ENCODE measurements at regions not wholly inside any gene's neighbourhood (a gene's known extent, or its start where the extent isn't known, plus 50 kb on each side); places are given as distances from the start of the nearest gene placed in this dataset.

DNA sequence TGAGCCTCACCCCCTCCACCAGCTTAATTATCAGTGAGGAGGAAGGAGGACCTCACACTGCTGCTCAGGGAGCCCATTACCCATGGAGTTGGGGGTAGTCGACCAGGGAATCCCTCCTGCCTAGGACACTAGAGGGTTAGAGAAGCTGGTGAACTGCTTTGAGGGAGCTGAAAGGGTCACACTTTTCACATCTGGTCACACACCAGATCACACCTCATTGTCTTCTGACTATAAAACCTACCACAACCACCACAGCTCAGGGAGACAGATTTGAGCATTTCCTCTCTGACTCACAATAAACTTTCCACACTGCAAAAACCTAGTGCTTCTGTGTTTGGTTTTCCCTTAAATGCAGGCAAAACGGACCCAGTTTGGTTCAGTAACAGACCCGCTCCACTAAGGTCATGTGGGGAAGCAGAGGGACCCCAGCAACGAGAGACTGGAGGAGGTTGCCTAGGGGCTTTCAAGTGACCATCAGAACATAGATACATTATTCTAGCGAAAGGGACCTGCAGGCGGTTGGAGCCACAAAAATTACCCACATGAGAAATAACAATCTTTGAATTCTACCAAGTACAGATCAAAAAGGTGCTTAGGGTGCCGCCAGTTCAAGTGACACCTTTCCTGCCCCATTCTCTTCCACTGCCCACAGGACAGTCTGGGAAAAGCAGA lies 151.4 kb upstream of the AVPR1A start:
- TF ChIP-seq, protein P1, sequence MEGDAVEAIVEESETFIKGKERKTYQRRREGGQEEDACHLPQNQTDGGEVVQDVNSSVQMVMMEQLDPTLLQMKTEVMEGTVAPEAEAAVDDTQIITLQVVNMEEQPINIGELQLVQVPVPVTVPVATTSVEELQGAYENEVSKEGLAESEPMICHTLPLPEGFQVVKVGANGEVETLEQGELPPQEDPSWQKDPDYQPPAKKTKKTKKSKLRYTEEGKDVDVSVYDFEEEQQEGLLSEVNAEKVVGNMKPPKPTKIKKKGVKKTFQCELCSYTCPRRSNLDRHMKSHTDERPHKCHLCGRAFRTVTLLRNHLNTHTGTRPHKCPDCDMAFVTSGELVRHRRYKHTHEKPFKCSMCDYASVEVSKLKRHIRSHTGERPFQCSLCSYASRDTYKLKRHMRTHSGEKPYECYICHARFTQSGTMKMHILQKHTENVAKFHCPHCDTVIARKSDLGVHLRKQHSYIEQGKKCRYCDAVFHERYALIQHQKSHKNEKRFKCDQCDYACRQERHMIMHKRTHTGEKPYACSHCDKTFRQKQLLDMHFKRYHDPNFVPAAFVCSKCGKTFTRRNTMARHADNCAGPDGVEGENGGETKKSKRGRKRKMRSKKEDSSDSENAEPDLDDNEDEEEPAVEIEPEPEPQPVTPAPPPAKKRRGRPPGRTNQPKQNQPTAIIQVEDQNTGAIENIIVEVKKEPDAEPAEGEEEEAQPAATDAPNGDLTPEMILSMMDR (conservative IDR thresholded peaks at IDR 0.05 in 1 of 2, IDR thresholded peaks at IDR 0.05 in 1 of 2; ENCODE audit: extremely low read depth in 1 of 2, insufficient read depth in 1 of 2, low read depth in 1 of 2, low read length in 2 of 2) = no peak
- TF ChIP-seq EZH2 (IDR thresholded peaks at IDR 0.05; ENCODE audit: borderline replicate concordance, low read length) = no peak

All from mammary epithelial cell (primary cell).